ENCODE measurements at regions not wholly inside any gene's neighbourhood (a gene's known extent, or its start where the extent isn't known, plus 50 kb on each side); places are given as distances from the start of the nearest gene placed in this dataset.

- Histone ChIP-seq H3K4me3 (ENCODE audit: severe bottlenecking) (no peak overlapping the region), H3K27me3 (ENCODE audit: insufficient read depth, poor library complexity, severe bottlenecking) (no peaks in the 10 kb centered on the region), H3K36me3 (ENCODE audit: low read depth) (no peaks in the 10 kb centered on the region), H3K9me3 (ENCODE audit: severe bottlenecking) (no peaks in the 10 kb centered on the region), H3K27ac (ENCODE audit: poor library complexity, severe bottlenecking) (no peak overlapping the region), H3K4me1 (ENCODE audit: insufficient read depth, poor library complexity, severe bottlenecking) (no peaks in the 10 kb centered on the region)
- ATAC-seq (ENCODE audit: low read depth) = no peak
- no peak for DNase-seq (ENCODE audit: low spot score)
- no peak for TF ChIP-seq CTCF (IDR thresholded peaks at IDR 0.05; ENCODE audit: poor library complexity, severe bottlenecking)
Measured at GRCh38 chr12:29858270-29858786, 74.6 kb upstream of the TMTC1 start.

- Histone ChIP-seq H3K27me3 (ENCODE audit: insufficient read depth, poor library complexity, severe bottlenecking) (no peaks in the 10 kb centered on the region), H3K36me3 (ENCODE audit: low read depth) (no peaks in the 10 kb centered on the region), H3K4me1 (ENCODE audit: insufficient read depth, poor library complexity, severe bottlenecking) (no peaks in the 10 kb centered on the region), H3K9me3 (ENCODE audit: severe bottlenecking) (no peaks in the 10 kb centered on the region), H3K4me3 (ENCODE audit: severe bottlenecking) (no peak overlapping the region), H3K27ac (ENCODE audit: poor library complexity, severe bottlenecking) (no peak overlapping the region)
- DNase-seq (ENCODE audit: low spot score) (no peak), ATAC-seq (ENCODE audit: low read depth) (no peak)
- no peak for TF ChIP-seq CTCF (IDR thresholded peaks at IDR 0.05; ENCODE audit: poor library complexity, severe bottlenecking)
Measured at GRCh38 chr12:29847246-29847645, 63.5 kb upstream of the TMTC1 start.

GRCh38 chr12:29844667-29845066, 60.9 kb upstream of the TMTC1 start:
- Histone ChIP-seq H3K9me3 (ENCODE audit: severe bottlenecking) (no peaks in the 10 kb centered on the region), H3K36me3 (ENCODE audit: low read depth) (no peaks in the 10 kb centered on the region), H3K27me3 (ENCODE audit: insufficient read depth, poor library complexity, severe bottlenecking) (no peaks in the 10 kb centered on the region), H3K27ac (ENCODE audit: poor library complexity, severe bottlenecking) (no peak overlapping the region), H3K4me1 (ENCODE audit: insufficient read depth, poor library complexity, severe bottlenecking) (no peaks in the 10 kb centered on the region), H3K4me3 (ENCODE audit: severe bottlenecking) (no peak overlapping the region)
- DNase-seq (ENCODE audit: low spot score) = no peak
- TF ChIP-seq CTCF (IDR thresholded peaks at IDR 0.05; ENCODE audit: poor library complexity, severe bottlenecking) = no peak
- ATAC-seq (ENCODE audit: low read depth) = no peak

- no peak for ATAC-seq (ENCODE audit: low read depth)
- Histone ChIP-seq H3K4me3 (ENCODE audit: severe bottlenecking) (no peak overlapping the region), H3K4me1 (ENCODE audit: insufficient read depth, poor library complexity, severe bottlenecking) (no peaks in the 10 kb centered on the region), H3K9me3 (ENCODE audit: severe bottlenecking) (no peaks in the 10 kb centered on the region), H3K27me3 (ENCODE audit: insufficient read depth, poor library complexity, severe bottlenecking) (no peaks in the 10 kb centered on the region), H3K27ac (ENCODE audit: poor library complexity, severe bottlenecking) (no peak overlapping the region), H3K36me3 (ENCODE audit: low read depth) (no peaks in the 10 kb centered on the region)
- DNase-seq (ENCODE audit: low spot score) = no peak
- TF ChIP-seq CTCF (IDR thresholded peaks at IDR 0.05; ENCODE audit: poor library complexity, severe bottlenecking) = no peak
Measured at GRCh38 chr12:29843036-29843435, 59.3 kb upstream of the TMTC1 start.

- Histone ChIP-seq H3K27ac (ENCODE audit: poor library complexity, severe bottlenecking) (no peak overlapping the region), H3K9me3 (ENCODE audit: severe bottlenecking) (no peaks in the 10 kb centered on the region), H3K4me1 (ENCODE audit: insufficient read depth, poor library complexity, severe bottlenecking) (no peaks in the 10 kb centered on the region), H3K4me3 (ENCODE audit: severe bottlenecking) (no peak overlapping the region), H3K36me3 (ENCODE audit: low read depth) (no peaks in the 10 kb centered on the region), H3K27me3 (ENCODE audit: insufficient read depth, poor library complexity, severe bottlenecking) (no peaks in the 10 kb centered on the region)
- ATAC-seq (ENCODE audit: low read depth) (no peak), DNase-seq (ENCODE audit: low spot score) (no peak)
- no peak for TF ChIP-seq CTCF (IDR thresholded peaks at IDR 0.05; ENCODE audit: poor library complexity, severe bottlenecking)
Measured at GRCh38 chr12:29838768-29839167, 55.0 kb upstream of the TMTC1 start.

All from RWPE2 (cell line).